HCEC 1CT (cell line): ENCODE measurements at regions not wholly inside any gene's neighbourhood (a gene's known extent, or its start where the extent isn't known, plus 50 kb on each side); places are given as distances from the start of the nearest gene placed in this dataset.

Experiments used
- DNase-seq: peaks from one replicate; pipeline ENCODE4 v3.0.0-alpha.2; 2017

- no peak for DNase-seq
Observed at GRCh38 chr10:3016016-3016415, 51.3 kb upstream of the PFKP start.

DNA sequence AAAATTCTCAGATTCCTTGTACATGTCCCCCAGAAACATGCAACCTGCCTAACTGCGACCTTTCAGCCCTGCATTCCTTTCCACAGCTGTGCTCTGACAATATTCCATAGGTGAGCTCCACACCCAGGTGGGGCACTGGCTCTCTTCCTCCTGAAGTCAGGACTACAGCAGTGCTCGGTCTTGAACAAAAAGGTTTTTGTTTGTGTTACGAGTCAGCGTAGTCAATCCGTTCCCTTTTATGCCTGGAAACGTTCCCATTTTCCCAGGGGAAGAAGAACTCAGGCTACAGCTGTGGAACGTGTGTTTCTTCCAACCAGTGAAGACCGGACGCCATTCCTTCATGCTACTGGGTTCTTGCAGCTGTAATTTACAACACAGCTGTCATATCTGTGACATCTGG is 52.4 kb upstream of the PFKP start:
- DNase-seq: no peak

DNA sequence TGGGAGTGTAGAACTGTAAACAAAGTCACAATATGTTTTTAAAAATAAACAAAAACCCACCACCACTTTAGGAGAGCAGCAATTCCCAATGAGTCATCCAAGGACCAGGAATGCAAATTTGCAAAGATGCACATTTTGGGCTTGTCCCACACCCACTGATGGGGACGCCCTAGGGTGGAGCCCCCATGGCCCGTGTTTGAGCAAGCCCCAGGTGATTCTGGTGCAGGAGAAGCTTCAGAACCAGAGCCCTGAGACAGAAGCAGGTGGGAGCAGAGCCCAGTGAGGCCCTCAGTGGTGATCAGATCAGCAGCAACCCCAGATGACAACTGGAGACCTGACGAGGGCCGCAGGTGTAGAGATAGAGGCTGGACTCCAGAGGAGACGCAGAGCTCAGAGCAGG is 55.1 kb upstream of the PFKP start:
- no peak for DNase-seq

GRCh38 chr10:3010816-3011460 is 56.4 kb upstream of the PFKP start:
- no peak for DNase-seq

DNA sequence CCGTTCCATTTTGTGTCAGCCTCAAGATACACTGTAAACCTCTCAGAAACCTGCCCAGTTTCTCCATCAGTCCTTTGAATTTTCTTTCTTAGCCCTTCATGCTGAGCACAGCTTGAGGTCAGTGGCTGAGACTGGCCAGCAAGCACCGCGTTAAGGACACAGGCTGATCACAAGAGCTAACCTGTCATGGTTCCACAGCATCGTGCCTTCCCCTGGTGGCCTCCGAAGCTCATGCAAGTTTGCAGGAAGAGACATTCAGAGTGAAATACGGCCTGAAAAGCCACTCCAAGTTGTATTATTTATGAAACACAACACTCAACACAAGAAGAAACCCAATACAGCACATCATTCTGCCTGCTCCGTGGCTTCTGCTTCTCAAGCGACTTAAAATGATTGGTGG is 57.0 kb upstream of the PFKP start:
- DNase-seq: no peak

GRCh38 chr10:3009341-3009740 is 58.0 kb upstream of the PFKP start:
- DNase-seq: no peak

- DNase-seq: no peak
Observed at GRCh38 chr10:3008518-3009195, 58.7 kb upstream of the PFKP start.

- DNase-seq: no peak
Observed at GRCh38 chr10:3006607-3007006, 60.7 kb upstream of the PFKP start.

GRCh38 chr10:3006093-3006492 is 61.3 kb upstream of the PFKP start:
- DNase-seq: no peak

DNA sequence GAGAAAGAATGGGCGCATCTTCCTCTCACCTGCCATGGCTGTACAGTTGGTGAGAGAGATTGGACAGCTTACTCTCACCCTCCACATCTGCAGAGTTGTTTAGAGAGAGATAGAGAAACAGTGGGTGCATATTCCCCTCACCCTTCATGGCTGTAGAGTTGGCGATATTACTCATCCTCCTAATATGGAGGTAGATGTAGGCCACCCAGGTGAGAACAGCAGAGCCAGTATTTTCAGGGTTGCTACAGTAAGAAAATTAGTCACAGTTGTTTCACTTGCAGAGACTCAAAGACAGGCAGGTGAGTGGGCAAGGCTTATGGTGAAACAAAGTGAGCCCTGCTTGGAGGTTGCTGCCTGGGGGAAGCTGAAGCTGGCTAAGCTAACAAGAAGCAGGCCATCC is 65.0 kb upstream of the PFKP start:
- no peak for DNase-seq

- no peak for DNase-seq
Observed at GRCh38 chr10:3000048-3000447, 67.3 kb upstream of the PFKP start.

- no peak for DNase-seq
Observed at GRCh38 chr10:2994221-2994961, 73.0 kb upstream of the PFKP start.

DNA sequence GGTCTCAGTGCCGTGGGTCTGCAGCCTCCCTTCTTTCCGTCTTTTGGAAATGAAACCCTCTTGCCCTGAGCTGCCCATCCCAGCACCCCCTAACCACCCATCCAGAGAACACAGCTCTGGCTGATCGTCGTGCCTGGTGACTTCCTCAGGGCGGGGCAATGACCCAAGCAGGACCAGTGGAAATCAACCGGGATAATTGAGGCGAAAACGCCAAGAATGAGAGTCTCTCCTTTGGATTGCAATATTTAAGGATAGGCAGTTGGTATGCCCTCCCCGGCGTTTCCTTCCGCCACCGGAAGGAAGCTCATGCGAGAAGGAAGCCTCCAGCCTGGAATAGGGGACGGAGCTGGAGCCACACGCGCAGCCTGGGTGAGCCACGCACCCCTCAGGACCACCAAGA is 73.7 kb upstream of the PFKP start:
- DNase-seq: no peak

- DNase-seq: no peak
Observed at GRCh38 chr10:2992401-2993198, 74.7 kb upstream of the PFKP start.

GRCh38 chr10:2990764-2991163 is 76.6 kb upstream of the PFKP start:
- no peak for DNase-seq

DNA sequence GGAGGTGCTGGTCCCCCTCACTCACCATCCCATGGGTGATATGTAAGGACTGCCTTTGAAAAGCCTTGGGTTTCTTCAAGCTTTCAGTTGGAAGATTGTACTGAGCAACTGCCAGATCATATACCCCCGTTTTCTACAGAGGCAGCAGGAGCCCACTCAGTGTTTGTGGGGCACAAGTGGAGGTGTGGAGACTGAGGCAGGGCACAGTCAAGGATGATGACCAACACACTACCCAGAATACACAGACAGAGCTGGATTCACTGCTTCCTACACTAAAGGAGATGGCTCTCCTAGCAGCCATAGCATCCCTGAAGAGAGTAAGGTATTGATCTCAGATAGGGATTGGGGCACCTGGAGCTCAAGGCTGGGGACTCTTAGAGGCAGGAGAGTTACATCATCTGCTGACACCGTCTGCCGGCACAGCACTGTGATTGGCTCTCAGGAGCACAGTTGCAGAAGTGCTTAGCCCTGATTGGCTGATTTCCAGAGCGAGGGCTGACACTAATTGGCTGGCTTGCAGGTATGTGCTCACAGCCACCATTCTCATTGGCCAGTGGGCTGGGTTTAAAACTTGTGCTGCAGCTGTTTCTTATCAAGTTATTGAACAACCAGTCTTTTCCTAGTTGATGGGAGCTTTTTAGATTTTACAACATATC is 77.9 kb upstream of the PFKP start:
- no peak for DNase-seq

DNA sequence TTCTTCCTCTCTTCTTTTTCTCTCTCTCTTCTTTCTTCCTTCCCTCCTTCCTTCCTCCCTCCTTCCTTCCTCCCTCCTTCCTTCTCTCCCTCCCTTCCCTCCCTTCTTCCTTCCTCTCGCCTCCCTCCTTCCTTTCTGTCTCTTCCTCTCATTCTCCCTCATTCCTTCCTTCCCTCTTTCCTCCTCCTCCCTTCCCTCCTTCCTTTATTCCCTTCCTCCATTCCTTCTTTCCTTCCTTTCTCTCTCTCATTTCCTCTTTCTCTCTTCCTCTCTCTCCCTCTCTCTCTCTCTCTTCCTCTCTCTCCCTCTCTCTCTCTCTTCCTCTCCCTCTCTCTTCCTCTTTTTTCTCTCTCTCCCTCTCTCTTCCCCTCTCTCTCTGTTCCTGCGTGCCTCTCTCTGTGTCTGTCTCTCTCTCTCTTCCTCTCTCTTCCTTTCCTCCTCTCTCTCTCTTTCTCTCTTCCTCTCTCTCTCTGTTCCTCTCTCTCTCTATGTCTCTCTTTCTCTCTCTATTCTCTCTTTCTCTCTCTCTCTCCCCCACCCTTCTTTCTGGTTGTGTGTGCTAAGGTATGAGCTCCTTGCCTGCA is 80.1 kb upstream of the PFKP start:
- DNase-seq: no peak

DNA sequence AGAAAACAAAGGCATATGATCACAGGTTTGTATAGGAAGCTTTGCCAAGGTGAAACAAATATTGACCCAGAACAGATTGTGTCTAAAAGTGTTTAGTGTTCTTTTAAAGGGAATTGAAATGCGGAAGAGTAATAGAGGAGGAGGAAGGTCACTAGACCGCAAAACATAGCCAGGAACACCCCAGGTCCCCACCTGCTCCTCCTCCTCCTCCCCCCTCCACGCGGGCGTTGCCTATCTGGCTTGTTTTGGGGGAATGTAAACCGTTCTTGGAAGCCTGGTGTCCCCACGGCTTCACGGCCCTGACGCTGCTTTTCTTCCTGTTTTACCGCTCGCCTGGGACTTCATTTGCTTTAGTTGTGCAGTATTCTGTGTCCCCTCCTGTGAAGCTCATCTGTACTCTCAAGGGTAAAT is 81.0 kb upstream of the PFKP start:
- no peak for DNase-seq

DNA sequence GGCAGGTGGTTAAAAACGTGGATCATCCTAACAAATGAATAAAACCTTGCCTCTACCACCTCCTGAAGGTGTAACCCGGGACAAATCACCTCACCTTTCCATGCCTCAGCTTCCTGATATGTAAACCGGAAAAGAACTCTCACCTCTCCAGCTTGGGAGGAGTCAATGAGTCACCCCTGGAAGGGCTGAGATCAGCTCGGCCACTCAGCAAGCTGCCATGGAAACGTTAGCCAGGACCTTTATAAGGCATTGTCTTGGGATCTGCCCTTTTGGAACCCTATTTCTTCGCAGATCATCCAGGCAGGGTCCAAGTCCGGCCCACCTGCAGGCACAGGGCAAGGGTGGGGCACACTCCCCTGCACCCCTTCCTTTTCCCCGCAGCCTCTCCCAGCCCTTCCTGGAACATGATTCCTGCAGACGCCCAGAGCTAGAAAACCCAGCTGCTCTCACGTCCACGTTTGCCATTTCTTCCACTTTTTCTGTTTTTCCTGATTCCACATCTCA is 81.6 kb upstream of the PFKP start:
- DNase-seq: peak; percentile 28

GRCh38 chr10:2984682-2985081 is 82.7 kb upstream of the PFKP start:
- DNase-seq: no peak

GRCh38 chr10:2982146-2982545 is 85.2 kb upstream of the PFKP start:
- DNase-seq: no peak

GRCh38 chr10:2981361-2981801 is 86.0 kb upstream of the PFKP start:
- DNase-seq: no peak
